Inferior parietal cortex (tissue), 1 donor: ENCODE measurements at regions not wholly inside any gene's neighbourhood (a gene's known extent, or its start where the extent isn't known, plus 50 kb on each side); places are given as distances from the start of the nearest gene placed in this dataset.
"Not testable (repeated sequence)": the region's sequence is repeated elsewhere in the genome, so short reads cannot be mapped to it uniquely, and the experiment has no call there.

Experiments used
- DNase-seq: peaks from one replicate; pipeline ENCODE4 v3.0.0-alpha.2; 2016; ENCODE audit errors: extremely low spot score

DNA sequence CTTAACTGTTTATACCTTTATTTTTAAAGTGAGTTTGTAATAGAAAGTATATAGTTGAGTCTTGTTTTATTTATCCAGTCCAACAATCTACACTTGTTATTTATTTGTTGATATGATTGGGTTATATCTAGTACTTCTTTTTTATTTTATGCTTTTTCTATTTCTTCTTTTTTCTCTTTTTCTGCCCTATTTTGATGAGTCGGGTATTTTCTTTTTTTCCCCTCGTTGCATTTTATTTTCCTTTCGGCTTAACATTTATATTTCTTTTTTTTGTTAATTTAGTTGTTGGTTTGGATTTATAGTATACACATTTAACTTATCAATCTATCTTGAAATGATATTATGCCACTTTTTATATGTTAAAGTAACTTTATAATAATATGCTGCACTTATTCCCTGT, 111.7 kb upstream of the IZUMO3 start:
- DNase-seq = no peak

GRCh38 chr9:24652181-24652580, 106.5 kb upstream of the IZUMO3 start:
- DNase-seq = no peak

DNA sequence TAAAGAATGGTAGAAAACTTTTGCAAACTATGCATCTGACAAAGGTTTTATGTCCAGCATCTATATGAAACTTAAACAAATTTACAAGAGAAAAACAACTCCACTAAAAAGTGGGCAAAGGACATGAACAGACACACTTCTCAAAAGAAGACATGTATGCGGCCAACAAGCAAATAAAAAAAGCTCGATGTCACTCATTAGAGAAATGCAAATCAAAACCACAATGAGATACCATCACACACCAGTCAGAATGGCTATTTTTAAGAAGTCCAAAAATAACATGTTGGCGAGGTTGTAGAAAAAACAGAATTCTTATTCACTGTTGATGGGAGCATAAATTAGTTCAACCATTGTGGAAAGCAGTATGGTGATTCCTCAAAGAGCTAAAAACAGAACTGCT, 83.1 kb upstream of the IZUMO3 start:
- not testable (repeated sequence) for DNase-seq

DNA sequence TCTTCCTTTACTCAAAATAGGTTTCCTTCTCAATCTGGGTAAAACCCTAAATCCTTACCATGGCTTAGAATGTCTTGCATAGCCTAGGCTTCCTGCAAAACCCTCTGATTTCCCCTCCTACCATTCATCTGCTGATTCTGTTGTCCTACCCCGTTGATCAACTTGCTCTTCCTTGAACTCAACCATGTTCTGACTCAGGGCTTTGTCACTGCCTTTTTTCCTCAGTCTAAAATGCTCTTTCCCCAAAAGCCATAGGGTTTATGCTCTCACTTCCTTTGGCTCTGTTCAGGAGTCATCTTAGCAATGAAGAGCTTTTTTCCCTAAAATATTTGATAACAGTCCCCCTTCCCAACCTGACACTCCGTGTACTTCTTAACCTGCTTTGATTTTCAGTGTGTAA, 79.4 kb upstream of the IZUMO3 start:
- DNase-seq = no peak

- DNase-seq = no peak
Measured at GRCh38 chr9:24624481-24624880, 78.8 kb upstream of the IZUMO3 start.

DNA sequence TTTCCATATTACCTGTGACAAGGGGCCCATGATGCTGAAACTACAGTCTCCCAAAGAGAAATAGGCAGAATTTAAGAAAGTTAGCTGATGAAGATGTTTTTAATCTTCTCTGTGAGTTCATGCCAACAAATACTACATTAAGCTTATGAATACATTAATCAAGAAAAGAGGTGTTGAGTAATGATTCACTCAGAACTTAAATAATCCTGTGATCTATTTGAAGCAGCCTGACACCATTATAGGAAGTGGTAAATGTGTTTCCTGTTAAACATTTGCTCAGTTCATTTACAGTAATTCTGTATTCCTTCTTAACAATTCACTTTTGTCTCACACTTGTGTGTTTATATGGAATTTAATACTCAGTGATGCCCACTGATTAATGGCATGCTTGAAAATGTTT, 75.0 kb upstream of the IZUMO3 start:
- no peak for DNase-seq

- no peak for DNase-seq
Measured at GRCh38 chr9:24616863-24617262, 71.2 kb upstream of the IZUMO3 start.

DNA sequence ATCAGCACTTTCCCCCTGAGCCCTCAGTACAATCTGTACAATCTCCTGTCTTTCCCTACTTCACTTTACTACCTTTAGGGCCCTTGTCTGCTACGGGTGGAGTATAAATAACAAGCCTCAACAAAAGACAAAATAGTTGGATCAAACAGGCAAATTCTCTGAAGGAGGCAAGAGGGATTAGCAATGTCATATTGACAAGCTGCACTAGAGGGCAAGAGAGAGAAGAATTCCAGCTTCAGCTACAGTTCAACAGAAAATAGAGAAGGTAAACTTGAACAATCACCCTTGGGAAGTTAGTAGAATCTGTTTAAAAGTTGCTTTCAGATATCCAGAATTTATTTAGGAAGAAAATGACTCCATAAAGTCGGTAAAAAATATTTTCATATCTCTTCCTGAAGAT, 68.4 kb upstream of the IZUMO3 start:
- DNase-seq = no peak

DNA sequence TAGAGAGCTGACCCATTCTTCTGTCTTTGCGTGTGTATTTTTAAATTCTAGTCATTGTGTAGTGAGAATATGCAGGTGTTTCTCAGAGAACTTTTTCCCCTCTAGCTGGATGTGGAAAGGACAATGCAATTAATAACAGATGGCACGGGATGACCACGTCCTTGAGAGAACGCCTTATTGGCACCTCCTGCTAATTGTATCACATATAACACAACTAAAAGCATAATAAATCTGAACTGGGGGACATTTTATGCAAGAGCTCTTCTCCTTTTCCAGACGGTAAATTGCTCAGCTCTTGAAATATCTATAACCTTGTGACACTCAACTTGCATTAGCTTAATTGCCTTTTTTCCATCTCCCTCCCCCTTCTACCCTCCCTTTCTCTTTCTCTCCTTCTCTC, 62.9 kb upstream of the IZUMO3 start:
- DNase-seq = no peak

DNA sequence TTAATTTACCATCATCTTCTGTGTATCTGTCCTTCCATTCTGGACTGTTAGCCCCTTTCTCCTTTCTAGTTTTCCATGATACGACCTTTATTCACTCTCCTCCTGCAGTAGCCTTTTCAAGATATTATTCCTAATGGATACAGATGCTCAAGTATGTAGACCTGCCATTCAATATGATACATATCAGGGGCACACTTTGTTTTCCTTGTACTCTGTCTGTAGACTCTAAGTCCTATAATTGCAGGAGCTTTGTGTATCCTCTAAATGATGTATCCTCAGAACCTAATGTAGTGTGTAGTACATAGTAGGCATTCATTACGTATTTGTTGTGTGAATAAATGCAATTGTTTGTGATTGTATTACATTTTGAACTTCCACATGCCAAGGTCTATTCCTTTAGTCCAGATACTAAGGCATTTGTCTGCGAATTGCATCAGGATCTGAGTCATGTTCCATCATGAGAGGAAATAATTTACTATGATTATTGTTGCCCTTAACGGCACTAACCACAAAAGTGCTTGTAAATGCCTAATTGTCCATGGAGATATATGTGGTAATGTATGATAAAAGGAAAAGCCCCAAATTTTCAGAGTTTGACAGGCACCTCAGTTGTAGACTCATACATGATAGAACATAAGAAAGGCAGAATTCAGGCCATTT, 57.1 kb upstream of the IZUMO3 start:
- no peak for DNase-seq
